Pancreas (tissue), 10 donors: ENCODE measurements at regions not wholly inside any gene's neighbourhood (a gene's known extent, or its start where the extent isn't known, plus 50 kb on each side); places are given as distances from the start of the nearest gene placed in this dataset.

Experiments used
- ATAC-seq, 4 donors: fragments of 200-7000 bp; cut with Tn5 transposase; one replicate each; pipeline versions ENCODE4 v1.8.0 to v1.9.1; 2020; ENCODE audit warnings: mild to moderate bottlenecking in 4 of 4, moderate library complexity in 4 of 4
- DNase-seq, 6 donors: peaks; one replicate each; pipeline ENCODE4 v3.0.0-alpha.2; 2020
- FAIRE-seq: peaks from 2 replicates; lab custom pipeline; 2012; peaks lifted over from hg19 to GRCh38; lab: Jason Lieb, UNC
- H3K27ac ChIP-seq, 4 donors: fragments of 200-600 bp; sonication (generic); 1 replicate in 3 of 4; 2 replicates in 1 of 4; pipeline versions ENCODE4 v1.5.0 to v1.8.0; 2020
- H3K27me3 ChIP-seq, 4 donors: fragments of 200-600 bp; one replicate each; pipeline ENCODE4 v1.8.0; 2021
- H3K36me3 ChIP-seq, 3 donors: fragments of 200-600 bp; sonication (generic) in 1 of 3; one replicate each; pipeline versions ENCODE4 v1.5.0 to v1.8.0; 2020 to 2021
- H3K4me1 ChIP-seq, 3 donors: fragments of 200-600 bp; one replicate each; pipeline ENCODE4 v1.8.0; 2021
- H3K4me3 ChIP-seq, 4 donors: fragments of 200-600 bp; sonication (generic) in 2 of 4; one replicate each; pipeline versions ENCODE4 v1.5.0 to v1.8.0; 2020 to 2021
- H3K9me3 ChIP-seq, 4 donors: fragments of 200-600 bp; one replicate each; pipeline ENCODE4 v1.8.0; 2021
- WGBS, 2 donors: extraction: QIAGEN DNeasy Blood & Tissue Kit; methylation state at CpG; one replicate each; pipeline ENCODE4 v1.1.7; 2013; 5-methylcytosine and 5-hydroxymethylcytosine counted together
- intact Hi-C, 3 donors: fragments of 100-400 bp; cut with DNase I; formaldehyde crosslinking; loops; one replicate each; pipeline versions ENCODE4 v1.11.1 to v1.14.2; 2022
- TF ChIP-seq, protein P1 (sequence below), 4 donors: fragments of 200-600 bp; sonication (generic) in 3 of 4; IDR thresholded peaks; one replicate each; pipeline versions ENCODE4 v1.5.0 to v1.8.0; 2021; ENCODE audit warnings: antibody characterized with exemption in 4 of 4
- donor health status: healthy with polysubstance abuse.
- donor health status: DM: no; HTN: no; CAD: no; lungs with moderate emphysema.
- donor health status: DM: no; HTN: no; CAD: no.
- donor health status: control.
- donor health status: control.
- donor health status: Bipolar disorder and iron deficiency.
- donor health status: DM: yes; HTN: yes; CAD: no.
- donor health status: DM: no; HTN: no; CAD: no.
- donor health status: DM: no; HTN: no; CAD: no.
- donor health status: DM: yes; HTN: yes; CAD: no.

DNA sequence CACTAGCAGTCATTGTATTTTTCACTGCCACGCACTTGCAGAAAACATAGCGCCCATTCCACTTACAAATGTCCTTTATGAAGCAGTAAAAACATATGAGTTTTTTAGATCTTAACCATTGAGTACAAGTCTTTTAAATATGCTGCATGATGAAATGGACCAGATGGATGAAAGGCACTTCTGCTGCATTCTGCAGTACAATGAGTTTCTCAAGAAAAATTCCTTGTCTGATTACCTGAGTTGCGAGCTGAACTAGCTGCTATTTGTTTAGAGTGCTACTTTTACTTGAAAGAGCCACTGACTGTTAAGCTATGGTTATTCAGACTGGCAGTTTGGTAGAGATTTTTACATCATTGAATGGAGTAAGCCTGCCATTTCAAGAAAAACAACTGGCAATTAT is 825.5 kb upstream of the ACVR2A start:
- no peak for FAIRE-seq
- ATAC-seq: no peak
- TF ChIP-seq, protein P1, sequence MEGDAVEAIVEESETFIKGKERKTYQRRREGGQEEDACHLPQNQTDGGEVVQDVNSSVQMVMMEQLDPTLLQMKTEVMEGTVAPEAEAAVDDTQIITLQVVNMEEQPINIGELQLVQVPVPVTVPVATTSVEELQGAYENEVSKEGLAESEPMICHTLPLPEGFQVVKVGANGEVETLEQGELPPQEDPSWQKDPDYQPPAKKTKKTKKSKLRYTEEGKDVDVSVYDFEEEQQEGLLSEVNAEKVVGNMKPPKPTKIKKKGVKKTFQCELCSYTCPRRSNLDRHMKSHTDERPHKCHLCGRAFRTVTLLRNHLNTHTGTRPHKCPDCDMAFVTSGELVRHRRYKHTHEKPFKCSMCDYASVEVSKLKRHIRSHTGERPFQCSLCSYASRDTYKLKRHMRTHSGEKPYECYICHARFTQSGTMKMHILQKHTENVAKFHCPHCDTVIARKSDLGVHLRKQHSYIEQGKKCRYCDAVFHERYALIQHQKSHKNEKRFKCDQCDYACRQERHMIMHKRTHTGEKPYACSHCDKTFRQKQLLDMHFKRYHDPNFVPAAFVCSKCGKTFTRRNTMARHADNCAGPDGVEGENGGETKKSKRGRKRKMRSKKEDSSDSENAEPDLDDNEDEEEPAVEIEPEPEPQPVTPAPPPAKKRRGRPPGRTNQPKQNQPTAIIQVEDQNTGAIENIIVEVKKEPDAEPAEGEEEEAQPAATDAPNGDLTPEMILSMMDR (IDR thresholded peaks at IDR 0.05): no peak
- intact Hi-C loops: no loop called here
- Histone ChIP-seq H3K27ac (no peak overlapping the region), H3K4me1 (no peaks in the 10 kb centered on the region), H3K9me3 (no peaks in the 10 kb centered on the region), H3K27me3 (no peaks in the 10 kb centered on the region), H3K4me3 (no peak overlapping the region), H3K36me3 (no peaks in the 10 kb centered on the region)
- no peak for DNase-seq
- WGBS, 2 donors: 80 to 84% methylated on average over 3 of the region's 3 CpGs

DNA sequence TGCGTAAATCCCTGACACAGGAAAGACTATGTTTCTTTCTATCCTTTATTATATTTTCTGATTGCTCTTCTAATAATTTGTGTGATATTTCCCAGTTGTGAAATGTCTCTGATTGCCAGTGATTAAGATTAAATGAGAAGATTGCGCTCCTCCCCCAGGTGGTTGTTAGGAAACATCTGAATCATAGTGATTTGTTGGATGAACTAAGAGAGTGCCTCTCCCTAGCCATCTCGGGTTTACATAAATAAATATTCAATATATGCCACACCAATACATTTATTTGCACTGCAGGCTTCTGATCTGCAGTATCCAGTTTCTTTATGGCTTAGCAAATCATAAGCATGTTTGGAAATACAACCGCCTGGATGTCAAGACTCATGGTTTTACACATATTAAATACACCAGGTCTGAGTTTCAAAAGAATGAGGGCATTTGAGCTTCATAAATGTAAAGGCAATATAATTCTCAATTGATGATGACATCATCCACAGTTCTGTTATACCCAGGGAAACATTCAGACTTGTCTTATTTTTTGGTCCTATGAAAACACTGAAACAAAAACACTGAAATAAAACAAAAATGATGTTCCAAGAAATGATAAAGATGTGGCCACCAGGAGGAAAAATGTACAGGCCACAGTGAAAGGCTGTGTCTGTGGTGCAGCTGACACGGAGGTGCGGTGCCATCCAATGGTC is 826.7 kb upstream of the ACVR2A start:
- Histone ChIP-seq H3K9me3 (no peaks in the 10 kb centered on the region), H3K27me3 (no peaks in the 10 kb centered on the region), H3K4me3 (no peak overlapping the region), H3K4me1 (no peaks in the 10 kb centered on the region), H3K36me3 (no peaks in the 10 kb centered on the region), H3K27ac (no peak overlapping the region)
- DNase-seq (no peak), FAIRE-seq (no peak), ATAC-seq (no peak)
- intact Hi-C loops: no loop called here
- WGBS, 2 donors: 81 to 89% methylated on average over 6 of the region's 6 CpGs
- TF ChIP-seq, protein P1 (IDR thresholded peaks at IDR 0.05): no peak

GRCh38 chr2:147016181-147016580 is 828.6 kb upstream of the ACVR2A start:
- WGBS, 2 donors: 46 to 59% methylated on average over 1 of the region's 1 CpG
- intact Hi-C loops: no loop called here
- ATAC-seq (no peak), DNase-seq (no peak), FAIRE-seq (no peak)
- no peaks in the 10 kb centered on the region for H3K27me3 ChIP-seq
- H3K9me3 ChIP-seq: no peaks in the 10 kb centered on the region
- H3K27ac ChIP-seq: no peak overlapping the region
- TF ChIP-seq, protein P1 (IDR thresholded peaks at IDR 0.05): no peak
- H3K4me3 ChIP-seq: no peak overlapping the region
- H3K4me1 ChIP-seq: no peaks in the 10 kb centered on the region
- H3K36me3 ChIP-seq: no peaks in the 10 kb centered on the region

DNA sequence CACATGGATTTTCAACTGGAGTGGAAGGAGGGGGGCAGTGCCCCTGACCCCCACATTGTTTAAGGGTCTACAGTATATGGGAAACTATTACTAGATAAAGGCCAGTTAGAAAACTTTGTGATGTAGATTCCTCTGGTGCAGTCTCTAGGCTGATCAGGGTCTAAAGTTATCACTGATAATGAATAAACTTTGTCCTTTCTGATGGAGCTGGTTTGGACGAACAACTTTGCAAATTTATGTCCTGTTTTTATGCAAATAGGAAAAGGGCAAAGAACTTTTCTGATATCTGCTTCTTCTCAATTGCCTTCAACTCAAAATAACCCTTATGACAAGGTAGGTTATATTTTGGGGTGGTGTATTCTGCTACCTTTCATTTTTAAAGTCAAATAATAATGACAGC is 829.2 kb upstream of the ACVR2A start:
- FAIRE-seq (no peak), ATAC-seq (no peak), DNase-seq (no peak)
- Histone ChIP-seq H3K36me3 (no peaks in the 10 kb centered on the region), H3K27me3 (no peaks in the 10 kb centered on the region), H3K4me3 (no peak overlapping the region), H3K4me1 (no peaks in the 10 kb centered on the region), H3K9me3 (no peaks in the 10 kb centered on the region), H3K27ac (no peak overlapping the region)
- intact Hi-C loops: no loop called here
- TF ChIP-seq, protein P1 (IDR thresholded peaks at IDR 0.05): no peak
- 32 to 38% methylated on average over 1 of the region's 1 CpG for WGBS, 2 donors

DNA sequence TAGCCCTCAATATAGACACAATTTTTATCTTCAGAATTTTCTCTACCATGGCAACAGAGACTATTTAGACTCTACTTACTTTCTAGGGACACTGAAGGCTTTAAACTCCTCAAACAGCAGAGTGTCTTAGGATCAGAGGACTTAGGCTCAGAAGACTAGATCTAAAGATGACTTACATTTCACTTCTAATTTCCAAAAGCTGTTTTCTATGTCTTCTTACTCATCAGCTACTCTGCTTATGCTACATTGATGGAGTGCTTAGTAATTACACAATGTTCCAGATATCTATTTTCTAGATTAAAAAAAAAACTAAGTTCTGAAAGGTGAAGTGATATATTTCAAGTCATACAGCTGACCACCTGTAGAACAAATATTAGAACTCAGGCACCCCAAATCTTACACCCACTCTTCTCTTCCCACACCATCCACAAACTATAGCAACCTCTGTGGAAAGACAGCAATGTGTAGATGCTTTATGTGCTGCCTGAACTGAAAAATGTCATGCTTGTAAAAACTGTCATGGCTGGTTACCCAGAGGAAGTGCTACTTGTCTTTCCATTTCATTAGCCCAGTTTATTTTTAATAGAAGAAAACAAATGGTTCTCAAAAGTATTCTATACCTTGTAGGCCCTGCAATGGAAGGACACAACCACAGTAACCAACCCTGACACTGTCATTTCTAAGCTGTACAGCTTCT is 831.0 kb upstream of the ACVR2A start:
- ATAC-seq: no peak
- Histone ChIP-seq H3K27ac (no peak overlapping the region), H3K4me1 (no peaks in the 10 kb centered on the region), H3K36me3 (no peaks in the 10 kb centered on the region), H3K27me3 (no peaks in the 10 kb centered on the region), H3K9me3 (no peaks in the 10 kb centered on the region), H3K4me3 (no peak overlapping the region)
- TF ChIP-seq, protein P1 (IDR thresholded peaks at IDR 0.05): no peak
- DNase-seq: no peak
- no peak for FAIRE-seq
- intact Hi-C loops: no loop called here
